Activated CD8-positive, alpha-beta memory T cell treated with anti-CD3 and anti-CD28 coated beads, Interleukin-2, amount 50 U/mL, for 24 hours (primary cell): ENCODE measurements at regions not wholly inside any gene's neighbourhood (a gene's known extent, or its start where the extent isn't known, plus 50 kb on each side); places are given as distances from the start of the nearest gene placed in this dataset.

ENCODE experiments used
- DNase-seq: peaks from one replicate; pipeline ENCODE4 v3.0.0-alpha.2; 2020; ENCODE audit errors: extremely low read depth

GRCh38 chr6:145483191-145483996, 251.9 kb downstream of the EPM2A start:
- no peak for DNase-seq

GRCh38 chr6:145485288-145485687, 250.0 kb downstream of the EPM2A start:
- DNase-seq: no peak

GRCh38 chr6:145486306-145486705, 249.0 kb downstream of the EPM2A start:
- DNase-seq: no peak

- no peak for DNase-seq
These were observed 245.7 kb downstream of the EPM2A start for GRCh38 chr6:145489583-145489982.

- DNase-seq: no peak
These were observed 245.3 kb downstream of the EPM2A start for GRCh38 chr6:145490068-145490467.

- no peak for DNase-seq
These were observed 244.2 kb downstream of the EPM2A start for GRCh38 chr6:145491126-145491525.

GRCh38 chr6:145497006-145497405, 238.3 kb downstream of the EPM2A start:
- DNase-seq: no peak

- DNase-seq: no peak
These were observed 236.9 kb downstream of the EPM2A start for GRCh38 chr6:145498425-145498824.

- DNase-seq: no peak
These were observed 232.9 kb downstream of the EPM2A start for GRCh38 chr6:145502416-145502815.

GRCh38 chr6:145506136-145506535, 229.2 kb downstream of the EPM2A start:
- no peak for DNase-seq

- DNase-seq: no peak
These were observed 228.8 kb downstream of the EPM2A start for GRCh38 chr6:145506565-145506964.

GRCh38 chr6:145507239-145507638, 228.1 kb downstream of the EPM2A start:
- DNase-seq: no peak

- DNase-seq: no peak
These were observed 227.2 kb downstream of the EPM2A start for GRCh38 chr6:145508107-145508506.

- no peak for DNase-seq
These were observed 217.8 kb downstream of the EPM2A start for GRCh38 chr6:145517492-145517891.

- DNase-seq: no peak
These were observed 210.3 kb downstream of the EPM2A start for GRCh38 chr6:145525038-145525437.

GRCh38 chr6:145529582-145529981, 205.7 kb downstream of the EPM2A start:
- DNase-seq: no peak

GRCh38 chr6:145530454-145530853, 204.9 kb downstream of the EPM2A start:
- no peak for DNase-seq

- no peak for DNase-seq
These were observed 204.3 kb downstream of the EPM2A start for GRCh38 chr6:145531032-145531431.

- no peak for DNase-seq
These were observed 203.5 kb downstream of the EPM2A start for GRCh38 chr6:145531822-145532221.

GRCh38 chr6:145532361-145532760, 203.0 kb downstream of the EPM2A start:
- no peak for DNase-seq

GRCh38 chr6:145534989-145535388, 200.3 kb downstream of the EPM2A start:
- no peak for DNase-seq

GRCh38 chr6:145538989-145539388, 196.3 kb downstream of the EPM2A start:
- DNase-seq: no peak

GRCh38 chr6:145539831-145540230, 195.5 kb downstream of the EPM2A start:
- DNase-seq: no peak

GRCh38 chr6:145540741-145541140, 194.6 kb downstream of the EPM2A start:
- no peak for DNase-seq
